K562 (cell line): ENCODE measurements at regions not wholly inside any gene's neighbourhood (a gene's known extent, or its start where the extent isn't known, plus 50 kb on each side); places are given as distances from the start of the nearest gene placed in this dataset.

Experiments used
- ATAC-seq: fragments of 200-7000 bp; cut with Tn5 transposase; 3 replicates; pipeline ENCODE4 v1.9.1; 2020; ENCODE audit warnings: moderate library complexity
- BruUV-seq: library from RNA; stranded (reverse); fragments of 400-500 nt; replicated peaks from 2 replicates; lab custom pipeline; 2021; lab: Mats Ljungman, UMichigan
- CTCF ChIA-PET: fragments of 300-600 bp; formaldehyde crosslinking; extraction: SDS; loops from one replicate; lab custom pipeline; 2021; ENCODE audit warnings: low intra/inter-chr PET ratio; lab: Yijun Ruan, JAX
- POLR2A ChIA-PET: fragments of 300-600, 350-650 bp; sonication (Branson Sonifier 250); formaldehyde crosslinking; extraction: SDS; loops from one replicate; lab custom pipeline; 2021; ENCODE audit warnings: antibody characterized with exemption, inconsistent platforms; lab: Yijun Ruan, JAX
- DNase-seq, 4 experiments: peaks; one replicate each; pipeline versions ENCODE4 v3.0.0 to v3.0.0-alpha.2; 2011 to 2018; ENCODE audit warnings: low spot score in 3 of 4, mixed read lengths in 3 of 4; ENCODE audit errors: extremely low read depth in 1 of 4
- FAIRE-seq: peaks from 2 replicates; lab custom pipeline; 2011; peaks lifted over from hg19 to GRCh38; lab: Jason Lieb, UNC
- H2AFZ ChIP-seq: 2 replicates; pipeline ENCODE4 v1.6.0; 2011; ENCODE audit warnings: low read depth, low read length, control low read depth, inconsistent platforms
- H3K27ac ChIP-seq: fragments of 200-600 bp; 3 replicates; pipeline ENCODE4 v1.8.0; 2011; ENCODE audit warnings: low read depth, mild to moderate bottlenecking, control low read depth, inconsistent platforms, low read length, moderate library complexity, mixed read lengths; ENCODE audit errors: extremely low read depth
- H3K27me3 ChIP-seq, 2 experiments: fragments of 300-600 bp in 1 of 2; 2 replicates in 1 of 2; 3 replicates in 1 of 2; pipeline versions ENCODE4 v1.6.0 to v1.8.0; 2011; ENCODE audit warnings: inconsistent platforms in 2 of 2, low read length in 2 of 2, mild to moderate bottlenecking in 1 of 2, mixed read lengths in 1 of 2, moderate library complexity in 1 of 2; ENCODE audit not compliant: control insufficient read depth in 2 of 2, insufficient read depth in 2 of 2
- H3K36me3 ChIP-seq: fragments of 300-600 bp; 3 replicates; pipeline ENCODE4 v1.8.0; 2011; ENCODE audit warnings: mild to moderate bottlenecking, low read length, inconsistent platforms; ENCODE audit not compliant: control insufficient read depth, insufficient read depth
- H3K4me1 ChIP-seq, 2 experiments: fragments of 200-600 bp in 1 of 2; replicated peaks in 1 of 2; 2 replicates in 1 of 2; 3 replicates in 1 of 2; pipeline versions ENCODE4 v1.5.1 to v1.8.0; 2011; ENCODE audit warnings: inconsistent platforms in 2 of 2, low read length in 2 of 2, mild to moderate bottlenecking in 1 of 2, mixed read lengths in 1 of 2, moderate library complexity in 1 of 2; ENCODE audit not compliant: control insufficient read depth in 2 of 2, insufficient read depth in 2 of 2
- H3K4me2 ChIP-seq: 2 replicates; pipeline ENCODE4 v1.6.1; 2011; ENCODE audit warnings: low read length, control low read depth, inconsistent platforms, mixed read lengths; ENCODE audit not compliant: insufficient read depth
- H3K4me3 ChIP-seq: fragments of 200-600 bp; sonication (generic), shearing (Covaris generic); 2 replicates; pipeline ENCODE4 v1.5.1; 2016; ENCODE audit warnings: control low read depth, inconsistent platforms
- H3K79me2 ChIP-seq: fragments of 200-600 bp; 3 replicates; pipeline ENCODE4 v1.8.0; 2011; ENCODE audit warnings: low read length, inconsistent platforms; ENCODE audit not compliant: control insufficient read depth, insufficient read depth
- H3K9ac ChIP-seq, 2 experiments: 2 replicates each; pipeline versions ENCODE4 v1.6.0 to v1.6.1; 2011; ENCODE audit warnings: low read depth in 2 of 2, low read length in 2 of 2, control low read depth in 1 of 2, inconsistent platforms in 1 of 2, mild to moderate bottlenecking in 1 of 2, mixed read lengths in 1 of 2; ENCODE audit not compliant: insufficient read depth in 1 of 2
- H3K9me1 ChIP-seq: one replicate; pipeline ENCODE4 v1.6.0; 2011; ENCODE audit warnings: inconsistent platforms, mild to moderate bottlenecking, low read length, moderate library complexity; ENCODE audit not compliant: control insufficient read depth, insufficient read depth
- H3K9me3 ChIP-seq: replicated peaks from 2 replicates; pipeline ENCODE4 v1.5.1; 2011; ENCODE audit warnings: low read depth, low read length, inconsistent platforms; ENCODE audit not compliant: control insufficient read depth, insufficient read depth
- H4K20me1 ChIP-seq: replicated peaks from 2 replicates; pipeline ENCODE4 v1.6.1; 2011; ENCODE audit warnings: low read length, inconsistent platforms, mixed read lengths; ENCODE audit not compliant: control insufficient read depth, insufficient read depth
- ESRRB ChIP-seq: fragments of 250-450 bp; sonication (Bioruptor Pico); IDR thresholded peaks from 2 replicates; pipeline ENCODE4 v1.5.0; 2020; ENCODE audit warnings: mild to moderate bottlenecking, moderate library complexity, borderline replicate concordance
- FOXP4 ChIP-seq: sonication (generic); formaldehyde crosslinking; IDR thresholded peaks from 2 replicates; pipeline ENCODE4 v1.8.0; 2022; ENCODE audit warnings: mild to moderate bottlenecking, missing genetic modification reagents, borderline replicate concordance
- HMGXB4 ChIP-seq: sonication (generic); formaldehyde crosslinking; IDR thresholded peaks from 2 replicates; pipeline ENCODE4 v1.8.1; 2023; ENCODE audit warnings: mild to moderate bottlenecking, missing genetic modification reagents
- HNRNPH1 ChIP-seq: fragments of 200-400 bp; formaldehyde crosslinking; optimal IDR thresholded peaks from 2 replicates; pipeline ENCODE3; 2017; ENCODE audit warnings: low read depth, mild to moderate bottlenecking, low read length, moderate library complexity
- SLC30A9 ChIP-seq: fragments of 250-450 bp; sonication (Bioruptor Pico); IDR thresholded peaks from 2 replicates; pipeline ENCODE4 v1.8.0; 2022; ENCODE audit warnings: mild to moderate bottlenecking, moderate library complexity
- SRSF7 ChIP-seq: fragments of 200-400 bp; formaldehyde crosslinking; optimal IDR thresholded peaks from 2 replicates; pipeline ENCODE3; 2017; ENCODE audit warnings: mild to moderate bottlenecking, low read depth, low read length
- STAT5A ChIP-seq: IDR thresholded peaks from 2 replicates; pipeline ENCODE4 v1.6.1; 2012; ENCODE audit warnings: low read length, inconsistent platforms, borderline replicate concordance
- USF2 ChIP-seq: sonication (generic); formaldehyde crosslinking; IDR thresholded peaks from 2 replicates; pipeline ENCODE4 v1.5.0; 2020; ENCODE audit warnings: missing genetic modification reagents
- ZNF143 ChIP-seq: sonication (generic); formaldehyde crosslinking; IDR thresholded peaks from 2 replicates; pipeline ENCODE4 v1.9.0; 2022; ENCODE audit warnings: mild to moderate bottlenecking, missing genetic modification reagents
- ZNF57 ChIP-seq: fragments of 450-650 bp; formaldehyde crosslinking; IDR thresholded peaks from 2 replicates; pipeline ENCODE4 v1.4.0; 2020; ENCODE audit warnings: mild to moderate bottlenecking, moderate library complexity
- ZNF764 ChIP-seq: fragments of 250-450 bp; sonication (Bioruptor Pico); IDR thresholded peaks from 2 replicates; pipeline ENCODE4 v1.4.0; 2020; ENCODE audit warnings: low read depth, mild to moderate bottlenecking, moderate library complexity
- WGBS: fragments of 100-300 bp; shearing (Covaris generic); methylation state at CpG from one replicate; pipeline ENCODE4 v1.1.6; 2016; ENCODE audit warnings: low coverage, mixed read lengths; ENCODE audit not compliant: insufficient coverage; ENCODE audit errors: missing lambda C conversion rate; 5-methylcytosine and 5-hydroxymethylcytosine counted together
- in situ Hi-C: fragments of 300-500 bp; cut with MboI; formaldehyde crosslinking; loops from 4 replicates; pipeline ENCODE4 v1.15.0; 2018; ENCODE audit warnings: inconsistent platforms, mixed read lengths
- intact Hi-C: fragments of 100-400 bp; cut with micrococcal nuclease; formaldehyde crosslinking; loops from 2 replicates; pipeline ENCODE4 v1.14.2; 2022

GRCh38 chr6:132142768-132143167 lies 191.6 kb upstream of the CCN2 start:
- TF ChIP-seq USF2 (CRISPR knock-in tag) (no peak), ZNF143 (CRISPR knock-in tag) (no peak), ZNF57 (CRISPR knock-in tag) (no peak)
- TF ChIP-seq, all 486 proteins: peak for 0
- no peaks in the 10 kb centered on the region for H3K79me2 ChIP-seq
- H3K27ac ChIP-seq, result no peak overlapping the region
- CTCF ChIA-PET, result no interaction called here
- no peaks in the 10 kb centered on the region for H3K27me3 ChIP-seq
- no peak overlapping the region for H3K9ac ChIP-seq
- in situ Hi-C loops (no loop called here), intact Hi-C loops (no loop called here)
- no peak overlapping the region for H2AFZ ChIP-seq
- no TSS peak for BruUV-seq
- H3K9me1 ChIP-seq, result no peaks in the 10 kb centered on the region
- H3K4me3 ChIP-seq, result no peak overlapping the region
- DNase-seq, result no peak
- H3K4me1 ChIP-seq, result no peaks in the 10 kb centered on the region
- ATAC-seq, result no peak
- FAIRE-seq, result no peak
- no peaks in the 10 kb centered on the region for H4K20me1 ChIP-seq
- no peaks in the 10 kb centered on the region; the same call in 1 of the 2 replicates for H3K9me3 ChIP-seq
- no peaks in the 10 kb centered on the region for H3K36me3 ChIP-seq
- POLR2A ChIA-PET, result no interaction called here
- no peak overlapping the region for H3K4me2 ChIP-seq

DNA sequence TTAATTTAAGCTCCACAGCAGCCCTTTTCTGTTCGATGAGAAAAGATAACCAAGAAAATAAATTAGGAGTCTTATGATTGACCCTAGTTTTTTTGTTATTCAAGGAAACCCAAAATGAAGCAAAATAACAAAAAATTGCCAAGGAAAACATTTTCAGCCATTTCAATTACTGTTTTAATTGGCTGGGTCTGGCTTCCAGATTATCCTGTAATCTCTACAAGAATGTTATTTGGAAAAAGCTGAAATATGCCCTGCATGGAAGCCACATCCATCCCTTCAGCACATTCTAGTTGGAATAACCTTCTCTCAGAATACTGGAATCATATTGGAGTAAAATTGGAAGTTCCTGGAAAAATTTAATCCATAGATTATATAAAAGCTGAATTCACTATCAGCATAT lies 191.1 kb upstream of the CCN2 start:
- H3K9me1 ChIP-seq, result no peaks in the 10 kb centered on the region
- no peaks in the 10 kb centered on the region for H4K20me1 ChIP-seq
- DNase-seq, result no peak
- ATAC-seq, result no peak
- CTCF ChIA-PET, result no interaction called here
- H2AFZ ChIP-seq, result no peak overlapping the region
- H3K27me3 ChIP-seq, result no peaks in the 10 kb centered on the region
- H3K36me3 ChIP-seq, result no peaks in the 10 kb centered on the region
- intact Hi-C loops (no loop called here), in situ Hi-C loops (no loop called here)
- WGBS, result 0% methylated on average over 1 of the region's 1 CpG
- H3K79me2 ChIP-seq, result no peaks in the 10 kb centered on the region
- no peak for FAIRE-seq
- no peak overlapping the region for H3K4me3 ChIP-seq
- H3K9me3 ChIP-seq, result no peaks in the 10 kb centered on the region
- no peak overlapping the region for H3K27ac ChIP-seq
- H3K4me2 ChIP-seq, result no peak overlapping the region
- no TSS peak for BruUV-seq
- POLR2A ChIA-PET, result no interaction called here
- no peak overlapping the region for H3K9ac ChIP-seq
- no peaks in the 10 kb centered on the region for H3K4me1 ChIP-seq
- TF ChIP-seq HNRNPH1, result no peak
- TF ChIP-seq STAT5A, result no peak
- TF ChIP-seq SLC30A9 (CRISPR knock-in tag), result no peak
- TF ChIP-seq HMGXB4 (CRISPR knock-in tag), result no peak
- TF ChIP-seq FOXP4 (CRISPR knock-in tag), result no peak
- no peak for TF ChIP-seq SRSF7
- TF ChIP-seq ESRRB (CRISPR knock-in tag), result no peak
- no peak for TF ChIP-seq ZNF764 (CRISPR knock-in tag)
